ENCODE measurements at regions not wholly inside any gene's neighbourhood (a gene's known extent, or its start where the extent isn't known, plus 50 kb on each side); places are given as distances from the start of the nearest gene placed in this dataset.
"Not testable (repeated sequence)": the region's sequence is repeated elsewhere in the genome, so short reads cannot be mapped to it uniquely, and the experiment has no call there.

DNA sequence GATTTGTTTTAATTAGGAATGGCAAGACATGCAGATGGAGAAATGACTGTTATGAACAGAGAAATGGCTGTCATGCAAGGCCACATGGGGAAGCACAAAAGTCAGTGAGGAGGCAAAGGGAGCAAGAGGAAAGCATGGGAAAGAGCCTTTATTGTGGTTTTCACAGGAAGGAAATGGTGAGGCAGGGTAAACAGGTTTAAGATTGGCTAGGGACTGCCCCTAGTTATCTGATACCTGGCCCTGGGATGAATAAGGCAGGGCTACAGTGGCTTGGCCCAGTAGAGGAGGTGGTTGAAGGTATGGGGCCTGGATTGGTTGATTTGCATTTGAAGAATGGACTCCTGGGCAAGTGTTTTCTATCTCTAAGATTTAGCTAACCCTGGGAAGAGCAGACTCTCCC, 168.7 kb upstream of the CNOT2 start:
- no peak for DNase-seq

DNA sequence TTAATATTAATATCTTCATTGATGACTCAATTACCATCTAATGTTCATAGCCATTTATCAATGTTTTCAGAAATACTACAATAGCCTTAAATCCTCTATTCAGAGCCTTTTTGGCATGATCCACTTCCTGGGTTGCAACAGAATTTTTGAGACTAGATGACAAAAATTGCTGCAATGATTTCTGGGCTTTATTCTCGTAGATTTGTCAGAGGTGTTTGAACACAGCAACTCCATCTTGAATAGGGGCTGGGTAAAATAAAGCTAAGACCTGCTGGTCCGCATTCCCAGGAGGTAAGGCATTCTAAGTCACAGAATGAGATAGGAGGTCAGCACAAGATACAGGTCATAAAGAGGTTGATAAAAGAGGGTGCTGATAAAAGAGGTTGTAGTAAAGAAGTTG, 165.8 kb upstream of the CNOT2 start:
- no peak for DNase-seq

DNA sequence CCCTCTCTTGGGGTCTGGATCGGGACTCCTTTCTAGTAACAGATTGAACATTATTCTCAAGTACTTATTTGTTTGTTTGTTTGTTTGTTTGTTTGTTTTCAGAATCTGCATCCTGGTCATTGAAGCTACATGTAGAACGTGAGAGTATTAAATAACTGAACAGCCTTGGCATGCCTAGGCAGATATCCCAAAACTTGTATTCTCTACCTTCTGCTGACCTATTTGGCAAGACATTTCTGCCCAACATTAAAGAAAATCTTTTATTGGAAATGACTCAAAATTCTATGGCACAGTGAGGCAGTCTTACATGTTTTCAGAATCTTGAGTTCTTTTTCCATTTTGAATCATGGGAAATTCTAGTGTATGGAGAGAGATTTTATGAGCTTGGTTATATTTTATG, 165.1 kb upstream of the CNOT2 start:
- no peak for DNase-seq

DNA sequence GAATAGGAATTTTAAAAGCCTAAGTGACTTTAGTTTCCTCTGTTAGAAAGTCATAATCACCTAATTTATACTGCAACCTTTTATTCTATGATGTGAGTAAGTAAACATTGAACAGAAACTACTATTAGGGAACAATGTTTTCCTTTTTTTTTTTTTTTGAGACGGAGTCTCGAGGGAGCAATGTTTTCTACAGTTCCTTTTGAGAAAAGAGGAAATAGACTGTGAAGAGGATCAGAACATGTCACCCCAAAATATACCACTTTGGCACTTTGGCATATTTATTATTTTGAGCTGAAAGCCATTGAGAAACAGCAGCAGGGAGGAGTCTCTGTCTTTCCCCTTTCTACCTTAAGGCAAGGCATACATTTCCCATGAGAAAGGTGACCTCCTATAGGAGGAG, 162.7 kb upstream of the CNOT2 start:
- no peak for DNase-seq

DNA sequence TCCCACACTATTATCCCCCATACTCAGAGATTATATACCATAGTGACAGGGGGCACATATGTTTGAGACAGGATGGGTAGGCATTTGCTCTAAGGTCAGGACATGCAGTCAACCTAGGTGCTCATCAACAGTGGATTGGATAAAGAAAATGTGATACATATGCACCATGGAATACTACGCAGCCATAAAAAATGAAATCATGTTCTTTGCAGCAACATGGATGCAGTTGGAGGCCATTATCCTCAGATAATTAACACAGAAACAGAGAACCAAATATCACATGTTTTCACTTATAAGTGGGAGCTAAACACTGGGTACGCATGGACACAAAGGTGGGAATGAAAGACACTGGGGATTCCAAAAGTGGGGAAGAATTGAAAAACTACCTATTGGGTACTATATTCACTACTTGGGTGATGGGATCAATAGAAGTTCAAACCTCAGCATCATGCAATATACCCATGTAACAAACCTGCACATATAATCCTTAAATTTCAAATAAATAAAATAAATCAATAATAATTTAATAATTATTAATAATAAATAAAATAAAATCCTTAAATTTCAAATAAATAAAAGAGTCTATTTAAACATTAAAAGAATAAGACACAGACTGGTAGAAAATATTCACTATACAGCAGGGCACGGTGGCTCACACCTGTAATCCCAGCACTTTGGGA, 160.1 kb upstream of the CNOT2 start:
- DNase-seq, result no peak

DNA sequence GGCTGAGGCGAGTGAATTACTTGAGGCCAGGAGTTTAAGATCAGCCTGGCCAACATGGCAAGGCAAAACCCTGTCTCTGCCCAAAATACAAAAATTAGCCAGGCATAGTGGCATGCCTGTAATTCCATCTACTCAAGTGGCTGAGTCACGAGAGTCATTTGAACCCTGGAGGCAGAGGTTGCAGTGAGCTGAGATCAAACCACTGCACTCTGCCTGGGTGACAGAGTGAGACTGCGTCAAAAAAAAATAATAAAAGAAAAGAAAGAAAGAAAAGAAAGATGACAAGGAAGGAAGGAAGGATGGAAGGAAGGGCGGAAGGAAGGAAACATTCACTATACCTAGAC, 159.6 kb upstream of the CNOT2 start:
- no peak for DNase-seq

DNA sequence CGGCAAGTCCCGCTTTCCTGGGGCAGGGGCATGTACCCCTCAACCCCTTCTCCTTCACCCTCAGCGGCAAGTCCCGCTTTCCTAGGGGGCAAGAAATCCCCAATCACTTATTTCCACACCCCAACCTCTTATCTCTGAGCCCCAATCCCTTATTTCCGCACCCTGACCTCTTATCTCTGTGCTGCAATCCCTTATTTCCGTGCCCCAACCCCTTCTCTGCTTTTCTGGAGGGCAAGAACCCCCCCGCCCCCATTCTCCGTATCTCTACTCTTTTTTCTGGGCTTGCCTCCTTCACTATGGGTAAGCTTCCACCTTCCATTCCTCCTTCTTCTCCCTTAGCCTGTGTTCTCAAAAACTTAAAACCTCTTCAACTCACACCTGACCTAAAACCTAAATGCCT, 156.9 kb upstream of the CNOT2 start:
- DNase-seq, result not testable (repeated sequence)

DNA sequence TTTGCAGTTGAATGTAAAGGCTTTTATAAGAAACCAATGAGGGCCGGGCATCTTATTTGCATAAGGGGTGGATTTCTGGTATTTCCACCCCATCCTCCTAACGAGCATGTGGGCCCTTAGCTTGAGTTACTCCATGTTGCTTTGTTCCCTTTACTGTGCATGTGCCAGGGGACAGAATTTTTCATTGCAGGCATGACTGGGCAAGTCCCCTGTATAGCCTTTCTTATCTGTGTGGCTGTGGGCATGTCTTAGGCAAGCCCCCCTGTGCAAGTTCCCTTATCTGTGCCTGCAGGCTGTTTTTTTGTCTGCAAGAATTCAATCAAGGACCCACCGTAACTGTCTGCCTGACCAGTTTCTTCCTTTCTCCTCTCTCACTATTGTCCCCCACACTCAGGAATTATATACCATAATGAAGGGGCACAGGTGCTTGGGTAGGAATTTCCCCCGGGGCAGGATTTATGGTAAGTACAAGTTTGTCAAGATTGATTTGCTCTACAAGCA, 152.2 kb upstream of the CNOT2 start:
- DNase-seq, result no peak

DNA sequence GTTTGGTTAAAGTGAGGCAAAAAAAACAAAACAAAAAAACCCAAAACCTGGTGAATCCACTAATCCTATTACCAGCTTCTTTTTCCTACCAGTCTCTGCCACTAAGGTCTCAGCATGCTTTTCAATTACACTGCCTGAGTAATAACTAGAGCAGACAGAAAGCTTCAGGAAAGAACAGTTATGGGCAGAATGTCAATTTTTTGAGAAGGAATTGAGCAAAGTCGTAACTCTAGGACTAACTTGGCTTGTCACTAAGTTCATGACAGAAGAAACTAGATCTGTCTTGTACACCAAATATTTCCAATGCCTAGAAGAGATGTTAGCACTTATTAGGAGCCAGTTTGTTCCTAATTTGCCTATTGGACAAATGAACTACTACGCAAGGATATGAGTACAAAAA, 148.8 kb upstream of the CNOT2 start:
- DNase-seq, result no peak

DNA sequence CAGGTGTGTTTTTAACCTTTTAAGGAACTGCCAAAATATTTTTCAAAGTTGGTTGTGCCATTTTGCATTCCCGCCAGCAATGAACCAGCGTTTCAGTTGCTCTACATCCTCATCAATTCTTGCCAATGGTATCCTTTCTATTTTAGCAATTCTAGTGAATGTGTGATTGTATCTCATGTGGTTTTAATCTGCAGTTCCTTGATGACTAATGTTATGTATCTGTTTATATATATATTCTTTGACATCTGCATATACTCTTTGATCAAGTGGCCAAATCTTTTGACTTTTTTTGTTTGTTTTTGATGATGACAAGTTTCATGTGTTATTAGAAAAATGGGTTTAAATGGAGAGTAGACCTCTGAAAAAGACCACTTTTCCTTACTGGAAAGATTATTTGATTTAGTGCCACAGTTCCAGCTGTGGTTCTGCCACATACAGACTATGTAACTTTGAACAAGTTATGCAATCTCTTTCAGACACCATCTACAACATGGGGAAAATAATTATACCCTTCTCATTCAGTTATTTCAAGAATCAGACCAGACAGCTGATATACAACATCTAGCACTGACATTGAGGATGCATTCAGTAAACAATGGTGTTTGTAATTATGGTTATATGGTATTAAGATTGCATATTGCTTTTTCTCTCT, 146.3 kb upstream of the CNOT2 start:
- no peak for DNase-seq

DNA sequence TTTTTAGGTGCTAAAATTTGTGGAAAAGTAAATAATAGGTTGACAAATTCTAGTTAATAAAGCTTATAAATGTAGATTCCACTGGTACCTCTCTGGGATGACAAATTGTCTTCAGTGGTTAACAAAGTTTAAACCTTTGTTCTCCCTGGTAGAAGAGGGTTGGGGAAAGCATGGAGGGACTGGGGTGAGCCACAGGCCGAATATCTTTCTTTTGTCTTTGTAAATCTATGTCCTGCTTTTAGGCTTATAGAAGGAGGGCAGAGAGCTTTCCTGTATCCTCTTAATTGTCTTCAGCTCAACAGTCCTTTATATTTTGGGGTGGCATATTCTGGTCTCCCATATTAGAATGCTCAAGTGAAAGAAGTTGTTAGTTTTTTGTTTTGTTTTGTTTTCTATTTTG, 142.2 kb upstream of the CNOT2 start:
- DNase-seq, result no peak

DNA sequence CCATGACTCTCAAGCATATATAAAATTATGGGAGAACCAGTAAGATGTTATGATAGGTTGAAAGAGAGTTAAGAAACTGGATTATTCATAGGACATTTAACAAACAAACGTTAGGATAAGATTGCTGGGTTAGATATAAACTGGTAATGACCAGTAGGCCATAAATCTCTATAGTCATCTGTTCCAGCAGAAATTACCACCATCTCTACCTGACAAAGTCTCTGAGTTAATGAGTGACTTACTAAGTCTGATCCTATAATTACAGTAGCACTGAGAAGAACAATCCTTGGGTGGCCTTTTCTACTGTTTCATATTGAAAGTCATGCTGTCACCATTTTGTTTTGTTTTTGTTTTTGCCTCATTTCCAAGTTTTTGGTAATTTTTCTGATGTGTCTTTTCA, 136.9 kb upstream of the CNOT2 start:
- DNase-seq, result no peak

DNA sequence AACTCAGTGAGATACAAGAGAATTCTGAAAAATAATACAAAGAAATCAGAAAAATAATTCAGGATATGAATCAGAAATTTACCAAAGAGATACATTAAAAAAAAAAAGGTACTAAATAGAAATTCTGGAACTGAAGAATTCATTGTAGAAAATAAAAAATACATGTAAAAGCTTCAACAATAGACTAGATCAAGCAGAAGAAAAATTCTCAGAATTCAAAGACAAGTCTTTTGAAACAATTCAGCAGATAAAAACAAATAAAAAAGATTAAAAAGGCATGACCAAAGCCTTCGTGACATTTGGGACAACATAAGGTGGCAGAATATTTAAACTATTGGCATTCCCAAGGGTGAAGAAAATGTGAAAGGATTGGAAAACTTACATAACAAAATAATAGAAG, 133.1 kb upstream of the CNOT2 start:
- no peak for DNase-seq

DNA sequence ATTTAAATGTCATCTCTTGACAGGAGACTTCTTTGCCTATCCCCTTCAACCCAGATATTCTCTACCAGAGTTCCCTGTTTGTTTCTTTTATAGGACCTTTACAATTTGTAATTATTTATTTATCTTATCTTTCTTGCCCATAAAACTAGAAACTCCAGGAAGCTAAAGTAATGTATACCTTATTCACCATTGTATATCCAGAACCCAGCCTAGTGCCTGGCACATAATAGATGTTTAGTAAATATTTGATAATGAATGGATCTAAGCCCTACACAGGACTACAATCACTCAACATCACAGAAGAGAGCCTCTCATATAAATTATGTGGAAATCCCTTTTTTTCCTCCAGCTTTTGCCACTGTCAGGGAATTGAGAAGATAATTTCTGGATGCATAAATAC, 125.6 kb upstream of the CNOT2 start:
- DNase-seq, result no peak

DNA sequence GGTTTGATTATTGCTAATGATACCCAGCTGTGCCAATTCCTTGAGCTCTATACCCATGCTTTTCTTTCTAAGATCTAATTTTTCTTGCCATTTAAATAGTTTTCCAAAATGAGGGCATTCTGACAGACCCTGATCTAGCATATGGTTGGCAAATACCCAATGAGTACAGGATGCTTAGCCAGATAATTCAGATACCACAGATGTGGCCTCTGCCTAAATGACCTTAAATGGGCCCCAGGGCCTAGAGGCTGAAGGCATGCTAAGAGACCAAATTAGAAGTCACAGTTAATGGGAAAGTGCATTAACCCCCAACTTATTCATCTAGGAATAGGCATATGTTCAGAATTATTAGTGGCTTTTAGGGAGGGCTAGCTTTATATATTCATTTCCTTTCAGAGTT, 122.3 kb upstream of the CNOT2 start:
- no peak for DNase-seq

DNA sequence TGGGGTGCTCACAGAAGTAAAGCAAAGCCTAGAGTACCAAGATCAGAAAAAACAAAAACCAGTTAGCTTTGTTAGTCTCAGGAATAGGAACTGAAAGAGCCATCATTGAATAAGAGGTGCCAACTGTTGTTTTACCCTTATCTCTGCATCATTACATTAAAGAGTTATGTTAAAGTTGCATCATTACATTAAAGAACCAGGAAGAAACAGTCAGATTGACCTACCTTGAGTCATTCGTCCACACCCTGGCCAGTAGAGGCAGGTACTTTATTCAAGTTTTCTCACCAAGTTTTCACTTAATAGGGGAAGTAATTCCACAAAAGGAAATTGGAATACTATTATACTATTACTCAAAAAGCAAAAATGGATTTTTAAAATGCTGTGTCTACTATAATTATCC, 121.7 kb upstream of the CNOT2 start:
- no peak for DNase-seq

DNA sequence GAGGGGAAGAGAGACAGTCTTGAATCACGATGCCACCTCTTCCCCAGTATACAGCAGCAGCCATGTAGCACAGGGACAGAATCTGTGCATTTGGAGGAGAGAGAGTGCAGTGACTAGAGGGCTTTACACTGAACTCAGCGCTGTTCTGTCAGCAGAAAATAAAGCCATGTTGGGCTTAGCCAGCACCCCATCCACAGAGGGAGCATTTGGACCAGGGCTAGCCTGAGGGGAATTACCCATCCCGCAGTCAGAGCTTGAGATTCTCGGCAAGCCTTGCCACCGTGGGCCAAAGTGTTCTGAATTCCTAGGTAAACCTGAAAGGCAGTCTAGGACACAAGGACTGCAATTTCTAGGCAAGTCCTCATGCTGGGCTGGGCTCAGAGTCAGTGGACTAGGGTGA, 120.4 kb upstream of the CNOT2 start:
- DNase-seq, result no peak

DNA sequence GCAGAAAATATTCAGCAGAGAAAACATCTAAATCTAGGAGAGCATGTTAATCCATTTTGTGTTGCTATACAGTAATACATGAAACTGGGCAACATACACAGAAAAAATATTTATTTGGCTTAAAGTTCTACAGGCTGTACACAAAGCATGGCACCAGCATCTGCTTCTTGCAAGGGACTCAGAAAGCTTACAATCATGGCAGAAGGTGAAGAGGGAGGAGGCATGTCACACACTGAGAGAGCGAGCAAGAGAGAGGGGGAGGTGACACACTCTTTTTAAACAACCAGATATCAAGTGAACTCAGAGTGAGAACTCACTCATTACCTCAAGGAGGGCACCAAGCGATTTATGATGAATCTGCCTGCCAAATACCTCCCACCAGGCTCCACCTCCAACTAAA, 94.2 kb upstream of the CNOT2 start:
- no peak for DNase-seq

DNA sequence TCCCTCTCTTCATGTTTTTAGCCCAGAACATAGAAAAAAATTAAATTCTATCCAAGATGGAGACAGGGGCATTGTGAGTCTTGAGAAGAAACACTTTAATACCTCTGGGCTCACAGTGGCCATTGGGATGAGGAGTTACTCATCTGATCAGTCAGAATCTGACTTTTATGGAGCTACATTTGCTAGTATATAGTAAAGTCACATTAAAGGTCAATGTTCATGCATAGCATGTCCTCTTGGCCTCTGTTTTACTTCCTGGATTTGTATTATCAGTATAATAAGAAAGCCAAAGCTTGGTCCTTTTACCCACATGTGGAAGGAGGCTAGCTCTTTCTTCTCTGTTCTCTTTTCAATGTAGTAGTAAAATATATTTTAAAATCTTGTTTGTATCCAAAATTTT, 93.6 kb upstream of the CNOT2 start:
- no peak for DNase-seq

DNA sequence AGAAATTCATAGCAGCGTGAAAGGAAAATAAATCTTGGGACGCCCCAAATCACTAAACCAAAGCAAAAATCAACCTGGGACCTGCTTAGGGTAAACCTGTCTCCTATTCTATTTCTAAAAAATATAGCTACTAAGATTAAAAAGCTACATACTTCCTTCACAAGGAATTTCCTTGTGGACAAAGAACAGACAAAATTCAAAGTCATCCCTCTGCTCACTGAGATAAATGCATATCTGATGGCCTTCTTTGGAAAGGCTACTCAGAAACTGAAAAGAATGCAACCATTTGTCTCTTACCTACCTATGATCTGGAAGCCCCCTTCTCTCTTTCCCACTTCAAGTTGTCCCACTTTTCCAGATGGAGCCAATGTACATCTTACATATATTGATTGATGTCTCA, 93.0 kb upstream of the CNOT2 start:
- no peak for DNase-seq

DNA sequence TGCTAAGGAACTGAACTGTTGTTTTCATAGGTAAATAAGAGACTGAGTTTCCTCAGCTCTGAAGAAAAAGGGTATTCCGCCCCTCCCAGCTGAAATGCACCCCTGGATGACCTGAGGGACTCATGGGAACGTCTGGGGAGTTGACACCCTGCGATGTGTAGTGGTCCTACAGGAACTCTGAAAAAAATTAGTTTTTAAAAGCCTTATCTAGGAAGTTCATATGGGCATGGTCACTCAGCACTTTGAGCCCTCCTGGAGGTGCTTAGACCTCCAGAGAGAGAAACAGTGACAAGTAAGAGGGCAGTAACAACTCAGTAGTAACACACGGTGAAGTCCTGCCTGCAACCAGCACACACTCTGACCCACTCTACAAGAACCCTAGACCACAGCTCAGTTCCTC, 91.2 kb upstream of the CNOT2 start:
- no peak for DNase-seq

DNA sequence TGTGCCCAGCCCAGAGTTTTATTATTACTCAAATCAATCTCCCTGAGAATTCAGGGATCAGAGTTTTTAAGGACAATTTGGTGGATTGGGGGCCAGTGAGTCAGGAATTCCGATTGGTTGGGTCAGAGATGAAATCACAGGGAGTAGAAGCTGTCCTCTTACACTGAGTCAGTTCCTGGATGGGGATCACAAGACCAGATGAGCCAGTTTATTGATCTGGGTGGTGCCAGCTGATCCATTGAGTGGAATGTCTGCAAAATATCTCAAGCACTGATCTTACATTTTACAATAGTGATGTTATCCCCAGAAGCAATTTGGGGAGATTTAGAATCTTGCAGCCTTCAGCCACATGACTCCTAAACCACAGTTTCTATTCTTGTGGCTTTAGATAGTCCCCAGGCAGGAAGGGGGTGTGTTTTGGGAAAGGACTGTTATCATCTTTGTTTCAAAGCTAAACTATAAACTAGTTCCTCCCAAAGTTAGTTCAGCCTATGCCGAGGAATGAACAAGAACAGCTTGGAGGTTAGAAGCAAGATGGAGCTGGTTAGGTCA, 89.1 kb upstream of the CNOT2 start:
- DNase-seq, result no peak

DNA sequence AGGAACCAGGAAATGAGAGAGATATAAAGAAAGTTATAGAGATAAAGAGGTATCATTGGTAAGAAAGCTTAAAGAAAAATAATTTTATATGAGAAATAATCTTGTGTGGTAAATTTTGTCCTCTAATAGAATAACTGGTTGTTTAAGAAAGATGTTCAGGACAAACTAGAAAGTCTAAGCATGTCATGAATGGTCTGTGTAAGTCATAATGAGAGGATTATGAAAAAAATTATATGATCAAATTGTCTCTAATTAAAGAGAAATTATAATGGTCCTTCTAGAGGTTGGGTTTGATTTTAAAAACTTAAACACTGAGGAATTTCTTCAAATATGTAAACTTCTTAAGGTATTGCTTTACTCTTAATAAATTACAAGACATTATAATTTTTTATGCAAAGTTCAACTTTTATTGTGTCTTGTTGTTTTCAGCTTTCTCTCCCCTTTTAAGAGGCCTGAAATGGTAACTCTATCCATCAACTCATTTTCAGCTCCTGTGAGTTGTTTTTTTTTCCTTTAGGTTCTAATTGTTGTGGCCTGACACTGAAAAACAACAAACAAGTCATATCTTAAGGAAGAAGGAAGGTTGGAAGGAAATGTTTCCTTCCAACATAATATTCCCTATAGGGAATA, 88.2 kb upstream of the CNOT2 start:
- DNase-seq, result no peak

DNA sequence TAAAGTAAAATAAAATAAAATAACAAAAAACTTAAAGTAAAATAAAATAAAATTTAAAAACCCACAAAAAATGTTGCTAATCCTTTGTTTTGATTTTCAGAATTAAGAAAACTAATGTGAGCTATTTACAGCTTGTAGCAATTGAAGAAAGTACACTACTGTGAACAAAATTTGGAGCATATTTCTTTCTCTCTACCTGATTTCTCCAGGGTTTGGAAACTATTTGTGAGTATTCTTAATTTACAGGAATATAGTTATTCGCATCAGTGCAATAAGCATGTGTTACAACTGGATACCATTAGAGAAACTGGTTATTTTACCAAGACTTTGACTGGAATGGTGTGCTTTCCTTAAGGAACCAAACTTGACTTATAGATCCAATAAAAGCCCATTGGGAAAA, 86.1 kb upstream of the CNOT2 start:
- no peak for DNase-seq
